H1 (cell line): ENCODE measurements at regions not wholly inside any gene's neighbourhood (a gene's known extent, or its start where the extent isn't known, plus 50 kb on each side); places are given as distances from the start of the nearest gene placed in this dataset.

Experiments
- CREB1 ChIP-seq: IDR thresholded peaks from 2 replicates; pipeline ENCODE4 v1.6.1; 2012; ENCODE audit warnings: inconsistent platforms
- SIN3A ChIP-seq, 2 experiments: IDR thresholded peaks in 1 of 2; conservative IDR thresholded peaks in 1 of 2; 2 replicates each; pipeline ENCODE4 v1.6.1; 2011 to 2012; ENCODE audit warnings: low read length in 2 of 2, improper control_type of control experiment in 1 of 2, low read depth in 1 of 2, mild to moderate bottlenecking in 1 of 2

- no peak for TF ChIP-seq CREB1
- TF ChIP-seq SIN3A (conservative IDR thresholded peaks at IDR 0.05 in 1 of 2, IDR thresholded peaks at IDR 0.05 in 1 of 2; ENCODE audit: low read depth in 1 of 2, low read length in 2 of 2) = no peak
These were observed 336.7 kb upstream of the C16orf82 start (continued) for GRCh38 chr16:26729951-26730541.
